Gastroesophageal sphincter (tissue), 3 donors: ENCODE measurements at regions not wholly inside any gene's neighbourhood (a gene's known extent, or its start where the extent isn't known, plus 50 kb on each side); places are given as distances from the start of the nearest gene placed in this dataset.
A peak's percentile ranks its signal among the peaks of the same experiment; 100 is the strongest.
"Not testable (repeated sequence)": the region's sequence is repeated elsewhere in the genome, so short reads cannot be mapped to it uniquely, and the experiment has no call there.

Source experiments
- CTCF ChIP-seq, 4 experiments: fragments of 200-600 bp in 2 of 4; fragments of 450-650 bp in 2 of 4; sonication (generic) in 1 of 4; IDR thresholded peaks; one replicate each; pipeline ENCODE4 v1.5.1; 2017 to 2019; ENCODE audit warnings: antibody characterized with exemption in 4 of 4, mild to moderate bottlenecking in 2 of 4, moderate library complexity in 2 of 4
- EP300 ChIP-seq: sonication (generic); formaldehyde crosslinking; IDR thresholded peaks from one replicate; pipeline ENCODE4 v1.6.1; 2017; ENCODE audit warnings: antibody characterized with exemption, mild to moderate bottlenecking
- POLR2A ChIP-seq, 2 donors: fragments of 450-650 bp; IDR thresholded peaks; one replicate each; pipeline ENCODE4 v1.6.1; 2017; ENCODE audit warnings: antibody characterized with exemption in 2 of 2, mild to moderate bottlenecking in 2 of 2, moderate library complexity in 1 of 2
- POLR2AphosphoS5 ChIP-seq: sonication (generic); formaldehyde crosslinking; IDR thresholded peaks from one replicate; pipeline ENCODE4 v1.6.1; 2017; ENCODE audit warnings: antibody characterized with exemption

DNA sequence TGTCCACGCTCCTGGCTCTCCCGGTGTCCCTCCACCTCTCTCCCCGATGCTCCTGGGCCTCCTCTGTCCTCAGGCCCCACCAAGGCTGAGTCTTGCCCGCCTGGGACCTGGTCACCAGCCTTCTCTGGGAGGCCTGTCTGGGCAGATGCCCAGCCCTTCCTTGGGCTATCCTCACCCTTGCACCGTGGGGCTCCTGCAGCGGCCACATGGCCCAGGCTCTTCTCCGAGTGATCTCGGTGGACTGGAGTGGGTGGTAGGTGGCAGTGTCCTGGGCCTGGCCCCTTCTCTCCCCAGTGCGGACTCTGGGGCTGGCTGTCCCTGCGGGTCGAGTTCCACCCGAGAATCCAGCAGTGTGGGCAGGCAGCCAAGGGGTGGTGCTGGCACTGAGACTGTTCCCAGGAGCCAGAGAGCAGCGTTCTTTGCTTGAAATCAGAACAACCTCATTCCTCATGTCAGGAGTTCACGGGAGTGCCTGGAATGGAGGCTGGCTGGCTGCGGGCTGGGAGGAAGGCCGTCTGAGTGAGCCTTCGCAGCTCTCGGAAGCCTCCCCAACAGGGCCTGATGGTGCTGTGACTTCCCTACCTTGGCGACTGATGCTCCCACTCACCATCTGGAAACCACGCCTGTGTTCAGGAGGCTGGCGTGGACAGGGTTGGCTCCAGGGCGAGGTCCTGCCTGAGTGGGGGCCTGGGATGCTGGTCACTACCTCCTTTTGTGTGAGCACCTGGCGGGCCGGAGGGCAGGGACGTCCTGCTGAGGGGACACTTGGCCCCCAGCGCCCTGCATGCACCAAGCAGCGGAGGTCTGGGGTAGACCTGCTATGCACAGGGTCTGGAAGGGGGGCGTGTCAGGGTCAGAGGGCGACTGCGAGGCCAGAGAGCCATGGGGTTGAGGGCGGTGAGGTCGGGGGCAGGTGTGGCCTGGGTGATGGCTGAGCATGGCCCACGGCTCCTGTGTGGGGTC is 113.9 kb downstream of the TMEM121 start:
- not testable (repeated sequence) for TF ChIP-seq CTCF (IDR thresholded peaks at IDR 0.05); POLR2A (IDR thresholded peaks at IDR 0.05); EP300
- peak; percentile 25 for TF ChIP-seq POLR2AphosphoS5
